ENCODE measurements at regions not wholly inside any gene's neighbourhood (a gene's known extent, or its start where the extent isn't known, plus 50 kb on each side); places are given as distances from the start of the nearest gene placed in this dataset.

DNA sequence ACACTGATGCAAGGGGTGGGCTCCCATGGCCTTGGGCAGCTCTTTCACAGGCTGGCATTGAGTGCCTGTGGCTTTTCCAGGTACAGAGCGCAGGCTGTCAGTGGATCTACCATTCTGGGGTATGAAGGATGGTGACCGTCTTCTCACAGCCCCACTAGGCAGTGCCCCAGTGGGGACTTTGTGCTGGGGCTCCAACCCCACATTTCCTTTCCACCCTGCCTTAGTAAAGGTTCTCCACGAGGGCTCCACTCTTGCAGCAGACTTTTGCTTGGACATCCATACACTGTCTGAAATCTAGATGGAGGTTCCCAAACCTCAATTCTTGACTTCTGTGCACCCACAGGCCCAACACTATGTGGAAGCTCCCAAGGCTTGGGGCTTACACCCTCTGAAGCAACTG lies 107.9 kb upstream of the ECI2 start:
- no peak for TF ChIP-seq PPARA (CRISPR knock-in tag; IDR thresholded peaks at IDR 0.05; ENCODE audit: borderline replicate concordance)
- no peak for TF ChIP-seq TOX (CRISPR knock-in tag; IDR thresholded peaks at IDR 0.05; ENCODE audit: borderline replicate concordance)
- TF ChIP-seq ZFP30 (CRISPR knock-in tag; IDR thresholded peaks at IDR 0.05): no peak
- no peak for TF ChIP-seq TCF4 (CRISPR knock-in tag; IDR thresholded peaks at IDR 0.05; ENCODE audit: borderline replicate concordance)
- TF ChIP-seq, protein P1, sequence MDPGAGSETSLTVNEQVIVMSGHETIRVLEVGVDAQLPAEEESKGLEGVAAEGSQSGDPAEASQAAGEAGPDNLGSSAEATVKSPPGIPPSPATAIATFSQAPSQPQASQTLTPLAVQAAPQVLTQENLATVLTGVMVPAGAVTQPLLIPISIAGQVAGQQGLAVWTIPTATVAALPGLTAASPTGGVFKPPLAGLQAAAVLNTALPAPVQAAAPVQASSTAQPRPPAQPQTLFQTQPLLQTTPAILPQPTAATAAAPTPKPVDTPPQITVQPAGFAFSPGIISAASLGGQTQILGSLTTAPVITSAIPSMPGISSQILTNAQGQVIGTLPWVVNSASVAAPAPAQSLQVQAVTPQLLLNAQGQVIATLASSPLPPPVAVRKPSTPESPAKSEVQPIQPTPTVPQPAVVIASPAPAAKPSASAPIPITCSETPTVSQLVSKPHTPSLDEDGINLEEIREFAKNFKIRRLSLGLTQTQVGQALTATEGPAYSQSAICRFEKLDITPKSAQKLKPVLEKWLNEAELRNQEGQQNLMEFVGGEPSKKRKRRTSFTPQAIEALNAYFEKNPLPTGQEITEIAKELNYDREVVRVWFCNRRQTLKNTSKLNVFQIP (CRISPR knock-in tag; IDR thresholded peaks at IDR 0.05; ENCODE audit: borderline replicate concordance, low read depth): no peak
- TF ChIP-seq ARNTL (CRISPR knock-in tag; IDR thresholded peaks at IDR 0.05; ENCODE audit: borderline replicate concordance, low read depth): no peak
- no peak for TF ChIP-seq BACH2 (CRISPR knock-in tag; IDR thresholded peaks at IDR 0.05; ENCODE audit: borderline replicate concordance)
- TF ChIP-seq GLIS3 (CRISPR knock-in tag; IDR thresholded peaks at IDR 0.05): no peak
- no peak for TF ChIP-seq RARB (CRISPR knock-in tag; IDR thresholded peaks at IDR 0.05)
- TF ChIP-seq ZFP3 (CRISPR knock-in tag; IDR thresholded peaks at IDR 0.05): no peak
- TF ChIP-seq ZNF8 (CRISPR knock-in tag; IDR thresholded peaks at IDR 0.05): no peak
- TF ChIP-seq, protein P2, sequence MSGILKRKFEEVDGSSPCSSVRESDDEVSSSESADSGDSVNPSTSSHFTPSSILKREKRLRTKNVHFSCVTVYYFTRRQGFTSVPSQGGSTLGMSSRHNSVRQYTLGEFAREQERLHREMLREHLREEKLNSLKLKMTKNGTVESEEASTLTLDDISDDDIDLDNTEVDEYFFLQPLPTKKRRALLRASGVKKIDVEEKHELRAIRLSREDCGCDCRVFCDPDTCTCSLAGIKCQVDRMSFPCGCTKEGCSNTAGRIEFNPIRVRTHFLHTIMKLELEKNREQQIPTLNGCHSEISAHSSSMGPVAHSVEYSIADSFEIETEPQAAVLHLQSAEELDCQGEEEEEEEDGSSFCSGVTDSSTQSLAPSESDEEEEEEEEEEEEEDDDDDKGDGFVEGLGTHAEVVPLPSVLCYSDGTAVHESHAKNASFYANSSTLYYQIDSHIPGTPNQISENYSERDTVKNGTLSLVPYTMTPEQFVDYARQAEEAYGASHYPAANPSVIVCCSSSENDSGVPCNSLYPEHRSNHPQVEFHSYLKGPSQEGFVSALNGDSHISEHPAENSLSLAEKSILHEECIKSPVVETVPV (CRISPR knock-in tag; IDR thresholded peaks at IDR 0.05): no peak
- no peak for TF ChIP-seq ZNF70 (CRISPR knock-in tag; IDR thresholded peaks at IDR 0.05)
- TF ChIP-seq ESRRG (CRISPR knock-in tag; IDR thresholded peaks at IDR 0.05): no peak
- TF ChIP-seq ZC3H10 (CRISPR knock-in tag; IDR thresholded peaks at IDR 0.05): no peak
- TF ChIP-seq, protein P3, sequence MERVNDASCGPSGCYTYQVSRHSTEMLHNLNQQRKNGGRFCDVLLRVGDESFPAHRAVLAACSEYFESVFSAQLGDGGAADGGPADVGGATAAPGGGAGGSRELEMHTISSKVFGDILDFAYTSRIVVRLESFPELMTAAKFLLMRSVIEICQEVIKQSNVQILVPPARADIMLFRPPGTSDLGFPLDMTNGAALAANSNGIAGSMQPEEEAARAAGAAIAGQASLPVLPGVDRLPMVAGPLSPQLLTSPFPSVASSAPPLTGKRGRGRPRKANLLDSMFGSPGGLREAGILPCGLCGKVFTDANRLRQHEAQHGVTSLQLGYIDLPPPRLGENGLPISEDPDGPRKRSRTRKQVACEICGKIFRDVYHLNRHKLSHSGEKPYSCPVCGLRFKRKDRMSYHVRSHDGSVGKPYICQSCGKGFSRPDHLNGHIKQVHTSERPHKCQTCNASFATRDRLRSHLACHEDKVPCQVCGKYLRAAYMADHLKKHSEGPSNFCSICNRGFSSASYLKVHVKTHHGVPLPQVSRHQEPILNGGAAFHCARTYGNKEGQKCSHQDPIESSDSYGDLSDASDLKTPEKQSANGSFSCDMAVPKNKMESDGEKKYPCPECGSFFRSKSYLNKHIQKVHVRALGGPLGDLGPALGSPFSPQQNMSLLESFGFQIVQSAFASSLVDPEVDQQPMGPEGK (CRISPR knock-in tag; IDR thresholded peaks at IDR 0.05; ENCODE audit: borderline replicate concordance): no peak
- TF ChIP-seq ZNF565 (CRISPR knock-in tag; conservative IDR thresholded peaks at IDR 0.05; ENCODE audit: low read depth): no peak
- no peak for ATAC-seq

DNA sequence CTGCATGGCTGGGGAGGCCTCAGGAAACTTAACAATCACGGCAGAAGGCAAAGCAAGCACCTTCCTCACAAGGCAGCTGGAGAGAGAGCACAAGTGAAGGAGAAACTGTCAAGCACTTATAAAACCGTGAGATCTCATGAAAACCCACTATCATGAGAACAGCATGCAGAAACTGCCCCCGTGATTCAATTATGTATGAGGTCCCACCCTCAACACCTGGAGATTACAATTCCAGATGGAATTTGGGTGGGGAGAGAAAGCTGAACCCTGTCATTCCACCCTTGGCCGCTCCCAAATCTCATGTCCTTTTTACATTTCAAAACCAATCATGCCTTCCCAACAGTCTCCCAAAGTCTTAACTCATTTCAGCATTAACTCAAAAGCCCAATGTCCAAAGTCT lies 107.2 kb upstream of the ECI2 start:
- no peak for ATAC-seq
- TF ChIP-seq, protein P4, sequence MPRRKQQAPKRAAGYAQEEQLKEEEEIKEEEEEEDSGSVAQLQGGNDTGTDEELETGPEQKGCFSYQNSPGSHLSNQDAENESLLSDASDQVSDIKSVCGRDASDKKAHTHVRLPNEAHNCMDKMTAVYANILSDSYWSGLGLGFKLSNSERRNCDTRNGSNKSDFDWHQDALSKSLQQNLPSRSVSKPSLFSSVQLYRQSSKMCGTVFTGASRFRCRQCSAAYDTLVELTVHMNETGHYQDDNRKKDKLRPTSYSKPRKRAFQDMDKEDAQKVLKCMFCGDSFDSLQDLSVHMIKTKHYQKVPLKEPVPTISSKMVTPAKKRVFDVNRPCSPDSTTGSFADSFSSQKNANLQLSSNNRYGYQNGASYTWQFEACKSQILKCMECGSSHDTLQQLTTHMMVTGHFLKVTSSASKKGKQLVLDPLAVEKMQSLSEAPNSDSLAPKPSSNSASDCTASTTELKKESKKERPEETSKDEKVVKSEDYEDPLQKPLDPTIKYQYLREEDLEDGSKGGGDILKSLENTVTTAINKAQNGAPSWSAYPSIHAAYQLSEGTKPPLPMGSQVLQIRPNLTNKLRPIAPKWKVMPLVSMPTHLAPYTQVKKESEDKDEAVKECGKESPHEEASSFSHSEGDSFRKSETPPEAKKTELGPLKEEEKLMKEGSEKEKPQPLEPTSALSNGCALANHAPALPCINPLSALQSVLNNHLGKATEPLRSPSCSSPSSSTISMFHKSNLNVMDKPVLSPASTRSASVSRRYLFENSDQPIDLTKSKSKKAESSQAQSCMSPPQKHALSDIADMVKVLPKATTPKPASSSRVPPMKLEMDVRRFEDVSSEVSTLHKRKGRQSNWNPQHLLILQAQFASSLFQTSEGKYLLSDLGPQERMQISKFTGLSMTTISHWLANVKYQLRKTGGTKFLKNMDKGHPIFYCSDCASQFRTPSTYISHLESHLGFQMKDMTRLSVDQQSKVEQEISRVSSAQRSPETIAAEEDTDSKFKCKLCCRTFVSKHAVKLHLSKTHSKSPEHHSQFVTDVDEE (CRISPR knock-in tag; IDR thresholded peaks at IDR 0.05): no peak
- no peak for TF ChIP-seq CSDC2 (CRISPR knock-in tag; IDR thresholded peaks at IDR 0.05)
- TF ChIP-seq ZNF565 (CRISPR knock-in tag; conservative IDR thresholded peaks at IDR 0.05; ENCODE audit: low read depth): no peak
- TF ChIP-seq ZFP3 (CRISPR knock-in tag; IDR thresholded peaks at IDR 0.05): no peak
- no peak for TF ChIP-seq ARNTL (CRISPR knock-in tag; IDR thresholded peaks at IDR 0.05; ENCODE audit: borderline replicate concordance, low read depth)
- no peak for TF ChIP-seq ZNF70 (CRISPR knock-in tag; IDR thresholded peaks at IDR 0.05)
- TF ChIP-seq OSR1 (CRISPR knock-in tag; IDR thresholded peaks at IDR 0.05): no peak
- no peak for TF ChIP-seq SNAI2 (CRISPR knock-in tag; IDR thresholded peaks at IDR 0.05)

DNA sequence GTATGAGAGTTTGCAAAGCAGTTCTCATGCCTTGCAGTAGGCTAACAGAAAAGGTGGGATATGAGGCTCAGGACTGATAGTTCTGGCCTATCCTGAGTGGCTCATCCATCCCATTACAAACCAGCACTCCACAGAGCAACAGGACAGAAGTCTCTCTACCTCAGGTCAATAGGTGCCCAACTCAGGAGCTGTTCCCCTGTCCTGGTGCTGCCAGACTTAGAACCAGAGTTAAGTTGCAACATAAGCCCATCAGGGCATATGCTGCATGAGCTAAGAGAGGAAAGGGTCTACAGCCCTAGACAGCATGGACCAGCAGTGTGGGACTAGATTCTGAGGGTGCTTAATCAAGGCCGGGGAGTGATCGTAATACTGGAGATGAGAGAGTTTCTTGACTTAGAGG lies 104.8 kb upstream of the ECI2 start:
- no peak for ATAC-seq
- TF ChIP-seq OSR1 (CRISPR knock-in tag; IDR thresholded peaks at IDR 0.05): no peak

DNA sequence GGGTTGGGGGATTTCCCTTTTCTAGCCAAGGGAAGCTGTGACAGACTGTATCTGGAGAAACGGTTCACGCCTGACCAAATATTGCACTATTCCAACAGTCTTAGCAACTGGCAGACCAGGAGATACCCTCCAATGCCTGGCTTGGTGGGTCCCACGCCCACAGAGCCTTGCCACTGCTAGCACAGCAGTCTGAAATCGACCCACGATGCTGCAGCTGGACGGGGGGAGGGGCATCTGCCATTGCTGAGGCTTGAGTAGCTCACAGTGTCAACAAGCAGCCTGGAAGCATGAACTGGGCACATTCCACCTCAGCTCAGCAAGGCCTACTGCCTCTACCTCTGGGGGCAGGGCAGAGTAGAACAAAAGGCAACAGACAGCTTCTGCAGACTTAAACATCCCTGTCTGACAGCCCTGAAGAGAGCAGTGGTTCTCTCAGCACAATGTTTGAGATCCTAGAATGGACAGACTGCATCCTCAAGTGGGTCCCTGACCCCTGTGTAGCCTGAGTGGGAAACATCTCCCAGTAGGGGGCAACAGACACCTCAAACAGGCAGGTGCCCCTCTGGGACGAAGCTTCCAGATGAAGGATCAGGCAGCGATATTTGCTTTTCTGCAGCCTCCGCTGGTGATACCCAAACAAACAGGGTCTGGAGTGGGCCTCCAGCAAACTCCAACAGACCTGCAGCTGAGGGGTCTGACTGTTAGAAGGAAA lies 89.9 kb upstream of the ECI2 start:
- TF ChIP-seq SNAI2 (CRISPR knock-in tag; IDR thresholded peaks at IDR 0.05): no peak
- TF ChIP-seq ZFP3 (CRISPR knock-in tag; IDR thresholded peaks at IDR 0.05): no peak
- no peak for TF ChIP-seq OSR1 (CRISPR knock-in tag; IDR thresholded peaks at IDR 0.05)
- TF ChIP-seq, protein P3 (CRISPR knock-in tag; IDR thresholded peaks at IDR 0.05; ENCODE audit: borderline replicate concordance): no peak
- no peak for TF ChIP-seq TCF4 (CRISPR knock-in tag; IDR thresholded peaks at IDR 0.05; ENCODE audit: borderline replicate concordance)
- TF ChIP-seq GLIS3 (CRISPR knock-in tag; IDR thresholded peaks at IDR 0.05): no peak
- TF ChIP-seq ZNF565 (CRISPR knock-in tag; conservative IDR thresholded peaks at IDR 0.05; ENCODE audit: low read depth): no peak
- no peak for TF ChIP-seq ZNF8 (CRISPR knock-in tag; IDR thresholded peaks at IDR 0.05)
- TF ChIP-seq ARNTL (CRISPR knock-in tag; IDR thresholded peaks at IDR 0.05; ENCODE audit: borderline replicate concordance, low read depth): no peak
- TF ChIP-seq ISL1 (CRISPR knock-in tag; IDR thresholded peaks at IDR 0.05): no peak
- TF ChIP-seq TOX (CRISPR knock-in tag; IDR thresholded peaks at IDR 0.05; ENCODE audit: borderline replicate concordance): no peak
- TF ChIP-seq ZNF70 (CRISPR knock-in tag; IDR thresholded peaks at IDR 0.05): no peak
- no peak for TF ChIP-seq RARB (CRISPR knock-in tag; IDR thresholded peaks at IDR 0.05)
- TF ChIP-seq ZC3H10 (CRISPR knock-in tag; IDR thresholded peaks at IDR 0.05): no peak
- ATAC-seq: no peak

All from SK-N-SH treated with all-trans-retinoic acid at 6 μM for 48 hours (cell line).